Amygdala (tissue), 56 donors: ENCODE measurements at regions not wholly inside any gene's neighbourhood (a gene's known extent, or its start where the extent isn't known, plus 50 kb on each side); places are given as distances from the start of the nearest gene placed in this dataset.

Experiments
- DNase-seq, 56 donors: peaks; one replicate each; lab custom pipeline; 2025; lab: John Stamatoyannopoulos, UW

DNA sequence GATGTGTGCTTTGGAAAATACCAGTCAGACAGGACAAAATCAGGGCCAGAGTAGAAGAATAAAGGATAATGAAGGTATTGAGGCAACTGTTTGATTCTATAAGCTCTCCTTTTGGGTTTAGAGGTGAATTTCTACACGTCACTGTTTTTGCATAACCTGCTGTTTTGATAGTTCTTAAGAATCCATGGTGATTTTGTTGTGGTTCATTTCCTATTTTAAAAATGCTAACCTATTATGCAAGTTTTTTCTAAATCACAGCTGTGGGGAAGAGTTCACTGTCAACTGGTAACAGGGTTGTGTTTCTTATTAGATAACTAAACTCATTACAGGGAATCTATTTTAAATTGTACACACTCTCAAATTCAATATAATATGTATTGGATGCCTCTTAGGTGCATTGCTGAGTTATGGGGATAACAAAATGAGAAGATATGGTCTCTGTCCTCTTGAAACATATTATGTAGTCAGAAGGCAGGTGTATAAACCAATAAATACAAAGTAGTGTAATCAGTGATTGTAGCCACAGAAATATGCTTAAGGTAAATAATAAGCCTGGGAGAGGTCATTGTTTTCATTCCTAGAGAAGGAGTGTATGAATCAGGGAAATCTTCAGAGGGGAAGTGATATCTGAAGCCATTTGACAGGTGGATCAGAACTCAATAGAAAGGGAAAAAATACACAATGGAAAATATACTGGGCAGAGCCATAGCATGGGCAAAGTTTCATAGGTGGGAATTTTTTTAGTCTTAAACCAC is 192.5 kb downstream of the FAT3 start:
- no peak for DNase-seq

DNA sequence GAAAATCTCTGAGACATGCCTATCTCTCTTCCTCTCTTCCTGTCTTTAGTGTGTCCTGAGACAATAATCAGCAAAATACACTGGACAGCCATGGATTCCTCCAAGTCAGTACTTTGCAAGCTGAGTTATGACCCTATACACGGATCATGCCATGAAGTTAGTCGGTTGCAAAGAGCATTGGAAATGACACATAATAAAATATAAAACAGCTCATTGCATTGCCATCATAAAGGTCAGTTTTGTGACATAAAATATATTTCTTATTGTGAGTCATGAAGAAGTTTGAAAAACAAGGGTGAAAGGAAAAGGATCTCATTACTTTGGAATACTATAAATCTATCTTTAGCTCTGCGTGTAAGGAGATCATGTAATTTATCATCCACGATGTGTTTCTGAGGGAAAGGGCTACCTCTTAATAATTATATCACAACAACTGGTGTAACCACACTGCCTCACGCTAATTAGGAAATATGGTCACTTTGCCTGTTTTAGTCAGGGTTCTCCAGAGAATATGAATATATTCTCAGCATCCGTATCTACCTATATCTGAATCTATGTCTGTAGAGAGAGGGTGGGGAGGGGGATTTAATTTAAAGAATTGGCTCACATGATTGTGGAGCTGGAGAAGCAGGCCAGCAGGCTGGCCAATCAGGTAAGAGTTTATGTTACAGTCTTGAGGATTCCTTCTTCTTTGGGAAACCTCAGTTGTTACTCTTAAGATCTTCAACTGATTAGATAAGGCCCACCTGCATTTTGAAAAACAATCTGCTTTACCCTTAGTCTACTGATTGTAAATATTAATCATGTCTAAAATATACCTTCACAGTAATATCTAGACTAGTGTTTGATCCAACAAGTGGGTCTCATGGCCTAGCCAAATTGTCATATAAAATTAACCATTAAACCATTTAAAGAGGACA is 198.8 kb downstream of the FAT3 start:
- DNase-seq, result no peak

DNA sequence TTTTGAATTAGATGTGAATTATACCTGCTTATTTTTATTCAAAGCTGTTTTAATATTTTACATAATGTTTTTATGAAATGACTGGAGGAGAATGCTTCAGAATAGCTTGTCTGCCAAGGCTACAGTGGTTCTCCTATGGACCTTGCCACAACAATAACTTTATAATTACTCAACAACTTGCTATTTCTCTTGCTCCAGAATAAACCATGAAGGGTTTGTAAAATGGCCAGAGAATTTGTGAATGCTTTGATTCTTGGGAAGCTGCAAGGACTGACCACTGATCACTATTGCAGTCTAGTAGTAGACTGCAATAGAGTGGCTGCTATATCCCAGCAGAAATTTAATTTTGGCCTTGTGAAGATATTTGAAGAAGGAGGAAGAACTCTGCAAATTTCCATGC is 199.7 kb downstream of the FAT3 start:
- DNase-seq, result no peak

DNA sequence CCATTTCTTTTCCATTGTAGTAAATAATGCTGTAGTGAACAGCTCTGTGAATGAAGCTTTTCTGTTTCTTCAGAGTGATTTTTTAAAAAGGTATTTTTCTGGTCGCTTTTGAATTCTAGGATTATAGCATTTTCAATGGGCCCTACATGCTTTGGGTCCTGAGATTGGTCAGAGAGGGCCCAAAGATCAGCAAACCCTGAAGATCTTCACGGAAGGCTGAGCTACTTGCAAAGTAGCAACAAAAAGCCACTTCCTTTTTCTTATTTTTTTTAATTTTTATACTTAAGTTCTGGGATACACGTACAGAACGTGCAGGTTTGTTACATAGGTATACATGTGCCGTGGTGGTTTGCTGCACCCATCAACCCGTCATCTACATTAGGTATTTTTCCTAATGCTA is 200.5 kb downstream of the FAT3 start:
- DNase-seq, result no peak

DNA sequence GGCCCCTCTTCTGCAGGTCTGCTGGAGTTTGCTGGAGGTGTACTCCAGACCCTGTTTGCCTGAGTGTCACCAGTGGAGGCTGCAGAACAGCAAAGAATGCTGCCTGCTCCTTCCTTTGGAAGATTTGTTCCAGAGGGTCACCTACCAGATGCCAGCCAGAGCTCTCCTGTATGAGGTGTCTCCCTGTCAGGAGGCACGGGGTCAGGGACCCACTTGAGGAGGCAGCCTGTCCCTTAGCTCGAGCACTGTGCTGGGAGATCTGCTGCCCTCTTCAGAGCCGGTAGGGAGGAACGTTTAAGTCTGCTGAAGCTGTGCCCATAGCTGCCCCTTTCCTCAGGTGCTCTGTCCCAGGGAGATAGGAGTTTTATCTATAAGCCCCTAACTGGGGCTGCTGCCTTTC is 207.9 kb downstream of the FAT3 start:
- no peak for DNase-seq

DNA sequence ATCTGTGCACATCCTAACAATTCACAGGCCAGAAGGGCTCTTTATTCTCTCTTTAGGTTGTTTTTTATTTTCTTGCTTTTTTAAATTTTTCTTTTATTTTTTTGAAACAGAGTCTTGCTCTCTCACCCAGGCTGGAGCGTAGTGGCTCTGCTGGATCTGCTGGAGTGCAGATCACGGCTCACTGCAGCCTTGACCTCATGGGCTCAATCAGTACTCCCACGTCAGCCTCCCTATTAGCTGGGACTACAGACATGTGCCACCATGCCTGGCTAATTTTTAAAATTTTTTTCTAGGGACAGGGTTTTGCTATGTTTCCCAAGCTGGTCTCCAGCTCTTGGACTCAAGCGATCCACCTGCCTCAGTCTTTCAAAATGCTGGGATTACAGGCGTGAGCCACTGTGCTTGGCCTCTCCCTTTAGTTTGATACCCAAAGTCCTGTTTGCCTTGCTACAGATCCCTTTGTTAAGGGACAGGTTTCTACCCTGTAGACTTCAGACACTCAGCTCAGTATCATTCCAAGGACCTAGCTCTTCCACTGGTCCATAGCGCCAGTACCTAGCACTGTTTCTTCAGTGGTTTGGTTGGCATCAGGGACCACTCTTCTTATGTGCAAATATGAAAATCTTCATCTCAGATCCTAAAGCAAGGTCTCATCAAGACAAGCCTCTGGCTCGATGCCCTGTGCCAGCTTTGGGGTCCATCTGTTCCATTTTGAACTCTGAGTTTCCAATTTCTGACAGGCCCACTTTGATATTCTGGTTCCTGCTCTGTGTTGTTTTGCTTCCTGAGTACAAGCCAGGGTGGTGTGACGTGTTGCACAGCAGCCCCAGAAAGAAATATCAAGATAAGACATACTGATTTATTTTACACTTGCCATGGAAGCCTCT is 211.7 kb downstream of the FAT3 start:
- no peak for DNase-seq

DNA sequence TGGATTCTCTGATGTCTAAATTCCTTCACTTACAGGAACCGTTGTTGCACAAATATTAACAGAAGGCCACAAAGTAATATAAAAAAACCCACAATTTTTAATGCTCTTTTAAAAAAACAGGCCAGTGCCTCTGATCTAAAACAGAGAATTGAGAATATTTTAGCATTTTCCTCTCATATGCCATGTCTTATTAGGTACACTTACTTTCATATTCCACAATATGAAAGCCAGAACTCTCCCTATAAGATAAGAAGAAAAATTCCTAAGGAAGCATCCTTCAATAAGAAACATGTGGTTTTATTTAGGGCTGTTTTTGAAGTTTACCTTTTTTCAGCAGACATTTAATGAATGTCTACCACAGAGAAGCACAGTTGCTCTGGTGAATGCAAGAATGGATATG is 214.5 kb downstream of the FAT3 start:
- DNase-seq, result no peak

DNA sequence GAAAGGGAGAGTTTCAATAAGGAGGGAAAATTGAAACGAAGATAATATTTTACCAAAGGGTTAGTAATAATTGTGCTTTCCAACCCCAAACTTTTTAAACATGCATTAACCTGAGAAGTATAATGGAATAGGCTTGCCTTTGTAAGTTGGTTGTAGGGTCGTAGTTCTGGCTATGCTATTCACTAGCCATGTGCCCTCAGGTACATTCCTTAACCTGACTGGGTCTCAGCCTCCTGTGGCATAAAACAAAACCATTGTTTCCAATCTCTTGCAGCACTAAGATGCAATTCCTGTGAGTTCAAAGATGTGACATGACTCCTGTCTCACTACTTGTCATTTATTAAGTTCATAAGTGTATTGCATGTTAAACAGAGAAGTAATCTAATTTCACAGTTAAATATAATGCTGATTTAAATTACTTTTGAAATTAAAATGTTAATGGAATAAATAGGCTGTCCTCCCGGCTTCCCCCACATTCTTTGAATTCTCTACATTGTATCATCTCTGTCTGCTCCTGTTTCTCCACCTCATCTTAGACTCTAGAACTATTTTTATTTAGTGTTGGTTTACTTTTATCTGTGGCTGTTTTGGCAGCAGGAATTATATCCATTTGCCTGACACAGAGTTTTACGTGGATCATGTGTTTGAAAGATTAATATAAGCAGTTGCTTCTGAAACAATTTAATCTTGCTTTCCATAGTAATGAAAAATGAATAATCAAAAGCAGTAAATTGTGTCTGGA is 216.3 kb downstream of the FAT3 start:
- DNase-seq, result no peak

DNA sequence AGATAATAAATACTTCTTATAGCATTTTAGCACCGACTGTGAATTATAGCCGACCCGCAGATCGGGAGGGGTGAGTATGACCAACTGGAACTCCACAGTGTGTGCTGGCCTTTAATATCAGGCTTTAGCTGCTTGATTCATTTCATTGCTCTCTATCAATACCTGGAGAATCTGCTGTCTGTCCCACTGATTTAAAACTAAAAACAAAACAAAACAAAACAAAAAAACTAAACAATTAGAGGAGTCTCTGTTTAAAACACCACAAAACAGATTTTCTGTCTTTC is 216.8 kb downstream of the FAT3 start:
- no peak for DNase-seq

DNA sequence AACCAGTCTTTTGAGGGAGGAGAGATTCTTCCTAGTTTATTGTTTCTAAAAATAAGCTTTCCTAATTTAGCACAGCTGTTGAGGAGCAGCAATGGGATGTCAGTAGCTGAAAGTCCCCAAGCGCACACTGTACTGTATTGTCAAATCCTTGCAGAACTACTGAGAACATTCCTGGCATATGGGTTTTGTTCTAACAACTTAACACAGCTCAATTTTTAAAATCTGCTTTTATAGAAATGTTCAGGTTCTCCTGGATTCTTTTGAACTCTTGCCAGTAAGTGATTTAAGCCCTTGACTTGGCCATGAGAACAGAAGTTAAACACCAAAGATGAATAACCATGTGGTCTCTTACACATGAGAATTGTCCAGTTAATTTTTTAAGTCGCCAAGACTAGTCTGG is 218.6 kb downstream of the FAT3 start:
- DNase-seq, result no peak

DNA sequence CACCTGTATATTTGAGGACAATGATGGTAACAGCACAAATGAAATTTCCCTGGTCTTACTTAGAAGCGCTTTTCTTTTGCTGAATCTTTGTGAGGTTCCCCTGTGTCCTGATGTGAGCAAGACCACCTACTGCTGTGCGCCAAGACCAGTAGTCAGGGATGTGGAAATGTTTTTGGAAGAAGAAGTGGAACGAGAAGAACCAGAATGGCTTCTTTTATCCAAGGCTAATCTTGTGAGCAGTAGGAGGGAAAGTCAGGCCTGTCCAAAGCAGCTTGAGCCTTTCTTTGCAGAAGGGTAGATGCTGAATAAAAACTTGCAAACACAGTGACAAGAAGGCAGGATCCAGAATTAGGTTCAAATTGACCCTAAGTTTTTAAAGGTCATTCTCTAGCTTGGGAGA is 223.0 kb downstream of the FAT3 start:
- no peak for DNase-seq

DNA sequence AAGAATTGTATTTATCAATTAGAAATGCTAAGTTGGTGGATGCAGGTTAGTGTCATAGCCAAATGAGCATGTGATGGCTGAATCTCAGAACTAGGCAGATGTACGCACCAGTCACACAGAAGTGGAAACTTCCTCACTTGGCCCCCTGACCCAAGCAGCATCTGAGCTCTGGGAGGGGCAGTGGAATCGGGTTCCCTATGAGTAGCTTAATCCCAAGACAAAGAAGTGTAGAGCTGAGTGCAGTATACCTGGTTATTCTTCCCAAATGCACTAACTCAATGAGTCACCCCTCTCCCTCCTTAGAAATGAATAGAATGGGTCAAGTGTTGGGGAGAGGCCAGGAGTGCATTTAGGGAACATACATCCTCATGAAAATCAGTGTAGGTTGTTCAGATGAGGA is 224.6 kb downstream of the FAT3 start:
- DNase-seq, result no peak

DNA sequence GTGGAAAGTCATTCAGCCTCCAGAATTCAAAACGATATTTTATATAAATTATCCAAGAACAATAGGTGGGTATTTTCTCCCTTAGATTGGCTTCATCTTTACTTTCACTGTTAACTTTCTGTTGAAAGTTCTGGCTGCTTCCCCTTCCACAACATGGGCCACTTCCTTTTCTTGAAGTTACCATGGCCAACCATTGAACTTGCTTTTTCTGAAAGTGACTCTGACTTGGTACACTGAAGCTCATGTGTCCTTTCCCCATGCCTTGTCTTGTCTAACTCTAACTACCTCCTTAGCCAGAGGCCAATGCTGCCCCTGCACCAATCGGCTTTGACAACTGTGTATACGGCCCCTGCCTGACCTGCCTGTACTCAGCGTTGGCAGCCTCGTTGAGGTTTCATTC is 225.2 kb downstream of the FAT3 start:
- no peak for DNase-seq

DNA sequence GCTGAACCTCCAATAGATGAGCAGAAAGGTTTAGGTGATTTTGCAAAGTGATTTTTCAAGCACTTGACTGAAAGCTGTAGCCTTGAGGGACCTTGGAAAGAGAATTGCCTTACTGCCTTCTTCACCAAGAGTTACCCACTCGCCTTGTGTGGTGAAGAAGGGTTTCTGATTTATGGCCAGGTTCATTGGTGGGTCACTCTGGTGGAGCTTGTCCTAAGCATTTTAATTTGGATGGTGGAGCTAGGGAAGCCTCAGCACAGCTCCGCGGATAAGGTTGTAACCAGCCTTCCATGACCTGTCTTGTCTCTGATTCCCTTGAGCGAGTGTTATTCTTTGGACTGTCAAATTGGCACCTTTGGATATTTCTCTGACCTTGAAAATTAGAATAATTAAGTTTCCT is 226.4 kb downstream of the FAT3 start:
- no peak for DNase-seq

DNA sequence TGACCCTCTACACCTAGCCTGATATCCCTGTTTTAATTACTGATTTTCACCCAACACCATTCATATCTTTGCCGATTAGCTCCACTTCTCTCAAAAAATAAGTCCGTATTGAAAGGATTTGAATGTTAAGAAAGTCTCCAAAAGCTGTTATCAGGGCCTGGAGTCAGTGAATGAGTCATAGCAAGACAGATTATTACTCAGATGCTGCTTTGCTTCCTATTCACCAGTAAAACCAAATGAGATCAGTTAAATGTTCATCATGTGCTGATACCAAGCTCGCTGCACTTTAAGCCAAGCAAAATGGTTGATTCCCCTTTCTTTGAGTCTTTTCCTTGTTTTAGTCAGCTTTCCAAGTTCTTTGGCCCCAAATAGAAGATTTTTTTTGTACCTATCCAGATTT is 228.4 kb downstream of the FAT3 start:
- no peak for DNase-seq

DNA sequence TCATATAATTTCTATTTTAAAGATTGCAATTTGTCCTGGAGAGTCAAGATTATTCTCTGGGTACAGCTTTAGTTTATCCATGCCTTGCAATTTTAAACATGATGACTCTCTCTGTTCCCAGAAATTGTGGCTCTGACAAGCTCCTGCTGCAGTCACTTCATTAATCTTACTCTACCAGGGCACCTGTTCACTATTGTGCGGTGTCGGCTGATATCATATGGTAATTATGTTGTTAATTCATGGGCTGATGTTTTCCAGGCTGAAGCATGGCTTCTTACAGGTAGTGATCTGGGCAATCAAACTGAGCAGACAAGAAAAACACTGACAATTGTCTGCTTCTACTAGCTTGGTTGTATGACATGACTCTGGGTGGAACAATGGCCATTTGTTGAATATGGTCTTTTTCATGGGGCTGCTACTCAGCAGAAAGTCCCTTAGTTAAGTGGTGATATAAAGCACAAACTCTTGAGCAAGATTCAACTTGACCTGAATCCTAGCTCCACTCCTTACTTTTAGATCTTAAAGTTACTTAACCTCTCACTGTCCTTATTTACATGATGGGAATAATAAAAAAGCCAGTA is 230.7 kb downstream of the FAT3 start:
- no peak for DNase-seq

DNA sequence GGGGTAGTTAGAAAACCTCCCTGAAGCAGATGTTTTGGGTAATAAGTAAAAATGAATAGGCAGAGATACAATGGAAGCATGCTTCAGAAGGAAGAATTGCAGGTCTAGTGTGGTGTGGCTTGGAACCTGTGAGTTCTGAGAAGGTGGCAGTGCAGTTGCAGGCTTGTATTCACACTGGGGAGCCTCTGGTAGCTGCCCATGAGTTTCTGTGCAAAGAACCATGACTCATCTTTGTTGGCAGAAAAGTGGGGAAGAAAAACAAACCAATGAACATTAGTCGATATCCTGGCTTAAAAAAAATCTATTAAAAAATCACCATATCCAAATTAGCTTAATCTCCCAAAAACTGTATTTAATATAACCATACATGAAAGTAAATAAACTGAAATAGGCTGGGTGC is 232.6 kb downstream of the FAT3 start:
- DNase-seq, result no peak

DNA sequence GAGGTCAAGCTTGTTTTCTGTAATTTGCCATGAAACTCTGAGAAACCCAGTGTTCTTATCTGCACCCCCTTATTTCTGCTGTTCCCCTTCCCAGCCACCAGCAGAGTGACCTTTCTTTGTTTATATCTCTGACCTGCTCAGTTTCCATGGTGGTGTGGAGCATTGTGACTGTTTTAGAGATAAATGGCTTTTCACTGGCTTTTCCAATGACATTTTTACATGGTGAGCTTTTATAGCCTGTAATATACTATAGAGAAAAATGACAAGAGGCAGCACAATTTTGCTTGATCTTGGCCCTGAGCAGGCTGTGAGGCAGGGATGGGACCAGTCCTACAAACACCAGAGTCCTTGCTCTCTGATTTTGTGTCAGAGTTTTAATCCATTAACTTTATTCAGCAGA is 233.9 kb downstream of the FAT3 start:
- DNase-seq, result no peak

DNA sequence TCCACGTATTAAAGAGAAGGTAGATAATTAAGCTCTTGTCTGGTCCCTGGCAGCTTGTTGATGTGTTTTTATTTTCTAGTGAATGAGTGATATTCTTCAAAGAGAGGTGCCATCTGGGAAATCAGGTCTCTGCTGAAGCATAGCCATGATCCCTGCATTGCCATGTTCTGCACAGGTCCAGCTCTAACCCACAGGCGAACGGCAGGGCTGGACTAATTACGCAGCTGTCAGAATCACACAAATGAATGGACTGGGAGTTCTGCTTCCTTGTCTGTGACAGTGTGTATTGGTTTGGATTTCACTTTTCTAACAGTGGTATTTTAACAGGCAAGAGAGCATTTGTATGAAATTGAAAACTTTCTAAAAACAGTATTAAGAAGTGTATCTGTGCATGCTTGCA is 235.6 kb downstream of the FAT3 start:
- peak in 1 of 56 donors; percentile 0 for DNase-seq

DNA sequence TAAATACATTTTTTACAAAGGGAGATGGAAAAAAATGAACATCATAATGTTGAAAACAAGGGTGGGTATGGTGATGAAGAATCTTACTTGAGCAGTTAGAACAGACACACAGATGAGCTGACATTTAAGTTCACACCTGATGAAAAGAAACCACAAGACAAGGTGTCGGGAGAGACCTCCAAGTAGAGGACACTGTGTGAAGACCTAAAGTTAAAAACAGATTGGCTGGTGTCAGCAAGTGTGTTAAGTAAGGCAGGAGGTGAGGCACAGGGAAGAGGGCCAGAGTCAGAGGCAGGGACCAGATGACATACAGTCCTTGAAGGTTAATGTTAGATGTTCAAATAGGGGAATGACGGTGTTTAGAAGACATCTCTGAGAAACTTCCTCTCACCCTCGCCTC is 236.8 kb downstream of the FAT3 start:
- no peak for DNase-seq
